ENCODE measurements at regions not wholly inside any gene's neighbourhood (a gene's known extent, or its start where the extent isn't known, plus 50 kb on each side); places are given as distances from the start of the nearest gene placed in this dataset.

DNA sequence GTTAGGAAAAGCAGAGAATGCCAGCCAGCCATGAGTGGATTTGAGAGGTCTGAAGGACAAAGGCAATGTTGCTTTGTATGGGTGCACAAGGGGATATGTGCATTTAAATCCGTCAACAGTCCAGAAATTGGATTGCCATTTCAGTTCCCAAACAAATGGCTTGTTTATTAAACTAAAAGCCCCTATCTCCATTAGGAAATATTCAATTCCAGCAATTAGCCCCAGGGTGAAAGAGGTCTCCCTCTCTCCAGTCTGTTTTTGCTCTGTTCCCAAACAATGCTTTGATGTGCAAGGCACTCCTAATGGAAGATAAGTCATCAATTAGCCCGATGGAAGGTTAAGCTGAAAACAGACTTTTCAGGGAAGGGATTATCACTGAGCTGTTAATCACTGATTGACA, 101.3 kb downstream of the C9orf152 start:
- Mint-ChIP-seq H3K36me3 (ENCODE audit: low read depth) (peaks cover 8% of the 10 kb centered on the region), H3K9me3 (no peaks in the 10 kb centered on the region), H3K27me3 (no peaks in the 10 kb centered on the region), H3K4me1 (peaks cover 7% of the 10 kb centered on the region), H3K4me3 (no peak overlapping the region), H3K27ac (no peak overlapping the region)
- ATAC-seq (replicated peaks), result no peak

DNA sequence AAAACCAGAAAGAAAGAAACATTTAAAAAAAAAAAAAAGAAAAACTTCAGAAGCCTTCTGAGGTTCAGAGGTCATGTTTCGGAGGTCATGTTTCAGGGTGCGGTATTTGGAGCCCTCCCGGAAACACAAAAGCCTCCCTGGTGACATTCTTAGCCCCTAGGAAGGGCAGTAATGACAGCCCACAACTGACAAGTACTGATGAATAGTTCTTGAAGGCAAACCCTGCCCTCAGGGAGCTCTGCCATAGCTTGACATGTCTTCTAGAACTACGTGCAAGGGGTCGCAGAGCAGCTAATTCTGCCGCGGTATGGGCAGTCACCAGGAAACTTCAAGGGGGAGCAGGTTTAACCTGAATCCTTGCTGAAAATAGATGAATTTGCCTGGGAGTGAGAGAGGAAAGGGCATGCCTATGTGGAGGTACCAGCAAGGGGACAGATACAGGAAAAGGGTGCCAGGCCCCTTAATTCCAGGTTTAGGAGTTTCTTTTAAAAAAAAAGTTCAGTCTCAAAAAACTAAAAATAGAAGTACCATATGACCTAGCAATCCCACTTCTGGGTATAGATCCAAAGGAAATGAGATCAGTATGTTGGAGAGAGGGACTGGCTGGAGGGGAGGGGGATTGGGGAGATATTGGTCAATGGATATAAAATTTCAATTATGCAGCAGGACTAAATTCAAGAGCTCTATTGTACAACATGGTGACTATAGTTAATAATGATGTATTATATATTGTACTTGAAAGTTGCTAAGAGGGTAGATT, 98.4 kb downstream of the C9orf152 start:
- Mint-ChIP-seq H3K9me3 (no peaks in the 10 kb centered on the region), H3K27ac (no peak overlapping the region), H3K4me3 (no peak overlapping the region), H3K27me3 (no peaks in the 10 kb centered on the region), H3K4me1 (no peaks in the 10 kb centered on the region), H3K36me3 (ENCODE audit: low read depth) (no peaks in the 10 kb centered on the region)
- no peak for ATAC-seq (replicated peaks)

DNA sequence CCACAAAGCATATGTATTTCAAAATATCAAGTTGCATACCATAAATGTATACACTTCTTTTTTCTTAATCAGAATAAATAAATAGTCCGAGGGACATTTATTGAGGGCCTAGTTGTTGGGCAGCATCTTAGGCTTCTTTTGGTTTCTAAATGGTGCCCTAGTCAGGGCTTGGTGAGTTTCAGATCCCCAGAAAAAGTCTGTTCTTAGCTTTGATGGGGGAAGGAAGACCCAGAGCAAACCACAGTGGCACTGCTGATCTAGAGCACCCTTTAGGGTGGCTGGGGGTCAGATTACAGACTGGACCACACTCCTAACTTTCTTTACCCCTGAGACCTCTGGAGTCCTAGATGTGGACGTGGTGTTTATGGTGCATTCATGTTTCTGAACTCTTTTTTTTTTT, 97.8 kb downstream of the C9orf152 start:
- no peak overlapping the region for H3K27ac Mint-ChIP-seq
- H3K4me1 Mint-ChIP-seq, result no peaks in the 10 kb centered on the region
- H3K36me3 Mint-ChIP-seq (ENCODE audit: low read depth), result no peaks in the 10 kb centered on the region
- H3K4me3 Mint-ChIP-seq, result no peak overlapping the region
- H3K9me3 Mint-ChIP-seq, result no peaks in the 10 kb centered on the region
- no peaks in the 10 kb centered on the region for H3K27me3 Mint-ChIP-seq
- ATAC-seq (replicated peaks), result no peak

DNA sequence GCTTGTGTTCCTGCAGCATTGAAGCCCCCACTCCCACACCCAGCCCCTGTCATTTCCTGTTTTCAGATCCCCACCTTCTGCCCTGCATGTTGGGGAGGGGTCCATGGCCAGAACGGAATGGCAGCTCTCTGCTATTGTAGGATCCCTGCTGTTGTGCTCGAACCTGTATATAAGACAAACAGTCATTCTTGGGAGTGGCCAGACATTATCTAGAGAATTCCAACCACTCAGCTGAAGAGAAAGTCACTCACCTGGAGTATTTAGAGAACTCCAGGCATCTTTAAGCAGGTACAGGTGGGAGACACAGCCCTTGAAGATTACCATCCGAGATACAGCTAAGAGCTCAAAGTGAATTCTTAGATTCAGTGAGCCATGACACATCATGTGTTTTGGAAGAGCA, 96.1 kb downstream of the C9orf152 start:
- H3K36me3 Mint-ChIP-seq (ENCODE audit: low read depth), result no peaks in the 10 kb centered on the region
- H3K4me1 Mint-ChIP-seq, result no peaks in the 10 kb centered on the region
- H3K4me3 Mint-ChIP-seq, result no peak overlapping the region
- H3K27me3 Mint-ChIP-seq, result no peaks in the 10 kb centered on the region
- no peak overlapping the region for H3K27ac Mint-ChIP-seq
- no peaks in the 10 kb centered on the region for H3K9me3 Mint-ChIP-seq
- ATAC-seq (replicated peaks), result no peak

DNA sequence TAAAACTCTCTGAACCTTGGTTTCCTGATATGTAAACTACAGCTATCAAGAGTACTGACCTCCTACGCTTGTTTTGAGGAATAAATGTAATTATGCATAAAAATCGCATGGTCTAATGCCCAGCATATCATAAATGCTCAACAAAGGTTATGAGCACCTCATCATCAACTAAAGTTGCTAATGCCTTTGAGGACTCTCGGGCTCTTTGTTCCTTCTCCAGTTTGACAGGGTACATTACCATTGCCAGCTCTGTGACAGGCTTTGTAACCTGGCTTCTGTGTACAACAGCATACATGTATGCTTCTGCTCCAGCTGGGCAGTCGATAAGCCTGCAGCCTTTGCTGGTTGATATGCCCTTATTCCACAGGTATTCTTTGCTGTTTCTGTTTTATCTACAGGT, 95.2 kb downstream of the C9orf152 start:
- H3K27ac Mint-ChIP-seq, result no peak overlapping the region
- H3K36me3 Mint-ChIP-seq (ENCODE audit: low read depth), result no peaks in the 10 kb centered on the region
- ATAC-seq (replicated peaks), result no peak
- H3K9me3 Mint-ChIP-seq, result no peaks in the 10 kb centered on the region
- no peaks in the 10 kb centered on the region for H3K4me1 Mint-ChIP-seq
- no peaks in the 10 kb centered on the region for H3K27me3 Mint-ChIP-seq
- no peak overlapping the region for H3K4me3 Mint-ChIP-seq

DNA sequence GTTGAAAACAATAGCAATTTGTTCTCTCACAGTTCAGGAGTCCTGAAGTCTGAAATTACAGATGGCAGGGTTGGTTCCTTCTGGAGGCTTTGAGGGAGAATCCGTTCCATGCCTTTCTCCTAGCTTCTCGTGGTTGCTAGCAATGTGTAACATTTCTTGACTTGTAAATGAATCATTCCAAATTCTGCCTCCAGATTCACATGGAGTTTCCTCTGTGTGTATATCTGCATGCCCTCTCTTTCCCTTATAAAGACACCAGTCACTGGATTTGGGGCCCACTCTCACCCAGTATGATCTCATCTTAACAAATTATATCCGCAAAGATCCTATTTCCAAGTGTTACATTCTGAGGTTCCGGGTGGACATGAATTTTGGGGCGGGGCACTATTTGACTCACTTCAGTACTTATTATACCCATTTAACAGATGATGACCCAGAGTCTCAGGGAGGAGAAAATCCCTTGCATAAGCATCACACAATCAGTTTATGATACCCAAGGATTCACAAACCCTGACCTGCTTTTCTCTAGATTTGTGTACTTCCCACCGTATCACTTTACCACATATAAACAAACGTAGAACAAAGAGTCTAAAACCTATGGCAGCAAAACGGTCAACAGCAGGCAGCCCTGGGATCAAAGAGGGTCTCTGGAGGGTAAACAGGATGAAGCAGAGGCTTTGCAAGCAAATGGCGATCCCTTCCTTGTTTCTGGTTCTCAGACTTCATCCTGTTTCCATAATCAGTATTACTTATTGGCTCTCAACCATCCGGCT, 93.7 kb downstream of the C9orf152 start:
- H3K27me3 Mint-ChIP-seq, result no peaks in the 10 kb centered on the region
- H3K4me1 Mint-ChIP-seq, result no peaks in the 10 kb centered on the region
- H3K4me3 Mint-ChIP-seq, result no peak overlapping the region
- H3K27ac Mint-ChIP-seq, result no peak overlapping the region
- no peak for ATAC-seq (replicated peaks)
- H3K36me3 Mint-ChIP-seq (ENCODE audit: low read depth), result no peaks in the 10 kb centered on the region
- H3K9me3 Mint-ChIP-seq, result no peaks in the 10 kb centered on the region

DNA sequence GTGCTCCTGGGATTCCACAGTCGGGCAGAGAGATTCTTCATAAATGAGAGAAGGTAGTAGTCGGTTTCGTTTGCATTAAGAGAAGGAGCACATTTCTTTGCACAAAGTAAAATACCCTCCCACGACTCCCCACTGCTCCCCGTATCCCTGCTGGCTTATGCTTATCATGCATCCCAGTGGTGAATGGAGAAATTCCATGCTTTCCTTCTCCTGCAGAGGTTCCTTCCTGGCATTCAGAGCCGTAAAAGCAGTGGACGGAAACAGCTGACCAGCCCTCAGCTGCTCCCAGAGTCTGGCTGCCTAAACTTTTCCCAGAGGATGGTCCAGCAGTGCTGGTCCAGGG, 93.1 kb downstream of the C9orf152 start:
- Mint-ChIP-seq H3K4me3 (no peak overlapping the region), H3K27ac (no peak overlapping the region), H3K36me3 (ENCODE audit: low read depth) (no peaks in the 10 kb centered on the region), H3K27me3 (no peaks in the 10 kb centered on the region), H3K4me1 (no peaks in the 10 kb centered on the region), H3K9me3 (no peaks in the 10 kb centered on the region)
- no peak for ATAC-seq (replicated peaks)

DNA sequence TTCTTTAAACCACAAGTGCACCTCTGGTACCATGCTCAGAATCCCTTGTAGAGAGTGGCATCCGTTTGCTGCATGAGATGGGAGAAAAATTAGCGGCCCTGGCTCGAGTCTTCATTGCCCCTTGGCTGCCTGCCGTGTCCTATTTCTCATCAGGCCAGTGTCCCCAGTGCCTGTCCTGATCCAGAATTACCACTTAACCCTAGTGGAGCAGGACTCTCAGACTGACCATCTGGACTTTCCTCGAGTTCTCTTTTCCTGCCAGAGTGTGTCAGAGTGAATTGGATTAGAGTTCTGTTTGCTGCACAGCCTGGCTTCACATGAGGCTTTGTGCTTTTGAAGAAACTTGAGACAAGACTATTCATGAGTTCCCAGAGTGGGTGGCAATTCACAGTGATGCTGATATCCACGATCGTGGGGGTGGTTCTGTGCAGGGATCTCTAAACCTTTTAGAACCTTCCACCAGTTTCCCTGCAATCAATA, 92.6 kb downstream of the C9orf152 start:
- Mint-ChIP-seq H3K4me1 (no peaks in the 10 kb centered on the region), H3K27ac (no peak overlapping the region), H3K9me3 (no peaks in the 10 kb centered on the region), H3K27me3 (no peaks in the 10 kb centered on the region), H3K36me3 (ENCODE audit: low read depth) (no peaks in the 10 kb centered on the region), H3K4me3 (no peak overlapping the region)
- ATAC-seq (replicated peaks), result no peak

DNA sequence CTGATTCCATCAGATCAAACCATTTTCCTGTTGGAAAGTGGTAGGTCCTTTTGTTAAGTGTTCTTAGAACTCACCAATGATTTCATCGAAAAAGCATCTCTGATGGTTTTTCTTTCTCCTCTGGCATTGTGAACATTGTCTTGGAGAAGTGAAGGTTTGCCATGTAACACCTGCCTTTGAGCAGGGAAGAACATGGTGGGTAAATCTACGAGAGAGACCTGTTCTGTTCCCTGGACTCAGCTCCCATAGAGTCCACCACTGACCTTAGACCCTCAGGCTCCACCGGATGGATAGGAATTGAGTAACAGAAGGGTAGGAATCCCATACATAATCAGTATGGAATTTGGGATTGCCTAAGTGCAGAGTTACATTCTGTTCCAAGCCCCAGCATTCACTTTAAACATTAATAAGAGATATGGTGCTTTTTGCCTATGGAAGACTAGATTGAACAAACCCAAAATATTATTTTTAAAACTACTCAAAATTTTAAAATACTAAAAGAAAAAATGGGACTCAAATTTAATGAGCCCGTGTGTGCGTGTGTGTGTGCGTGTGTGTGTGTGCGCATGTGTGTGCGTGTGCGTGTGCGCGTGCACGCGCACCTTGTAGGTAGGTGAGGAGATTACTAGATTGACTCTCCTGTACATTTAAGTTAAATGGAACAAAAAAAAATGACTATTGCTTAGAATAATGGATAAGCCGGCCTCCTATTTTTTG, 92.0 kb downstream of the C9orf152 start:
- Mint-ChIP-seq H3K9me3 (no peaks in the 10 kb centered on the region), H3K4me1 (no peaks in the 10 kb centered on the region), H3K27ac (no peak overlapping the region), H3K4me3 (no peak overlapping the region), H3K36me3 (ENCODE audit: low read depth) (no peaks in the 10 kb centered on the region), H3K27me3 (no peaks in the 10 kb centered on the region)
- no peak for ATAC-seq (replicated peaks)

DNA sequence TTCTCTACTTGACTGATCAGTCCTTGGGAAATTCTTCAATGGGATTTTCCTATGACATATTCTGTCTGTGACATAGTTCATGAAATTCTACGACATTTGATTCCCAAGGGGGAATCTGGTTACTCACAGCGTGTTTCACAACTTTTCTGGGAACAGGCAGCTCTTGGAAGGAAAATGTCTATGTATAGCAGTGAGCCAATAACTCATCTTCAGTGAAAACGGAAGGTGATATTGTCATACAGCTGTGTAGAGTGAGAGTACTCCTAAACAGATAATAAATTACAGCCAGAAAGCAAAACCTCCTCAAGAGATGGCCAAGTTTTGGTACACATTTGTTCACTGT, 91.4 kb downstream of the C9orf152 start:
- H3K9me3 Mint-ChIP-seq, result no peaks in the 10 kb centered on the region
- ATAC-seq (replicated peaks), result no peak
- no peaks in the 10 kb centered on the region for H3K4me1 Mint-ChIP-seq
- H3K27me3 Mint-ChIP-seq, result no peaks in the 10 kb centered on the region
- no peak overlapping the region for H3K4me3 Mint-ChIP-seq
- H3K27ac Mint-ChIP-seq, result no peak overlapping the region
- H3K36me3 Mint-ChIP-seq (ENCODE audit: low read depth), result no peaks in the 10 kb centered on the region

DNA sequence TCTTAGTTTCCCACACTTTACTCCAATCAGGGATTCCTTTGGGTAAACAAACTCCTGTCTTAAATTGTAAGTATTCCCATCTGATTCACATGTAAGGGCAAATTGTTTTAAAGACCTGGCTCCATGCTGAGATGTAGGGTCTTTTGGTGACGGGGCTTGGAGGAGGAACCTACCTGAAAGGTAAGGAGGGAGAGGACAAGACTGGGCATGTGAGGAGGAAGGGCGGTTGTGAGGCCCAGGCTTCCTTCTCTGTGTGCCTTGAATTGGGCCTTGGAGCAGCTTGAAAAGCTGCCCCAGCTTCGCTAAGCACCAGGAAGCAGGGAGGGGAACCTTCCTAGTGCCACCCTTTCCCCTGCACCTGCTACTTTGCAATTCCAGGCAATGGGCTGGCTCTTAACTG, 86.8 kb downstream of the C9orf152 start:
- Mint-ChIP-seq H3K4me1 (peaks cover 11% of the 10 kb centered on the region), H3K36me3 (ENCODE audit: low read depth) (no peaks in the 10 kb centered on the region), H3K9me3 (no peaks in the 10 kb centered on the region), H3K4me3 (no peak overlapping the region), H3K27ac (no peak overlapping the region), H3K27me3 (no peaks in the 10 kb centered on the region)
- no peak for ATAC-seq (replicated peaks)

DNA sequence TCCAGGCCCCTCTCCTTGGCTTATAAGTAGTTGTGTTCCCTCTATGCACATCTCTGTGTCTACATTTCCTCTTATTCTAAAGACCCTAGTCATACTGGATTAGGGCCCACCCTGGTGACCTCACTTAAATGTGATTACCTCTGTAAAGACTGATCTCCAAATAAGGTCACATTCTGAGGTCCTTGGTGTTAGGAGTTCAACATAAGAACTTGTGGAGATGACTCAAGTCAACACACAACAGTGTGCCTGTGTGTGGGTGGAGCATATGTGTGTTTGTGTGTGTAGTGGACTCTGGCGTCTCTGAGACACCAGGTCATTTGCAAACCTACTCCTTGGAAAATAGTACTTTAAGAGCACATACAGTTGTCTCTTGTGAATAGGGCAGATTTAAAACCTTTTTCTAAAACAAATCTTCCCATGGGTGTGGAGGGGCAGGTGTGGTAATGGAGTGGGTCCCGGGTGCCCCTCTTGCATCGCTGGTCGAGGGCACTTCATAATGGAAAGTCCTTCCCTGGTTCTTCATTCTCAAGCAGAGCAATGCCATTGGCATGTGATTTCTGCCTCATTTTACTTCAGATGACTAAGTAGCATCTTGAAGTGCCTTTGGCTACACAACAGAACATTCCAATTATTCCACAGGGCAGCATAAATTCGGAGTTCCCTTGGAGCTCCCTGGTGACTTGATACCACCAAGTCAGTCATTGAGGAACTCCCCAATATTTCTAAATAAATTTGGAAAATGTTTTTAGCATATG, 84.4 kb downstream of the C9orf152 start:
- Mint-ChIP-seq H3K9me3 (no peaks in the 10 kb centered on the region), H3K27me3 (no peaks in the 10 kb centered on the region), H3K36me3 (ENCODE audit: low read depth) (no peaks in the 10 kb centered on the region), H3K27ac (no peak overlapping the region), H3K4me3 (no peak overlapping the region), H3K4me1 (peaks cover 16% of the 10 kb centered on the region)
- ATAC-seq (replicated peaks), result no peak

DNA sequence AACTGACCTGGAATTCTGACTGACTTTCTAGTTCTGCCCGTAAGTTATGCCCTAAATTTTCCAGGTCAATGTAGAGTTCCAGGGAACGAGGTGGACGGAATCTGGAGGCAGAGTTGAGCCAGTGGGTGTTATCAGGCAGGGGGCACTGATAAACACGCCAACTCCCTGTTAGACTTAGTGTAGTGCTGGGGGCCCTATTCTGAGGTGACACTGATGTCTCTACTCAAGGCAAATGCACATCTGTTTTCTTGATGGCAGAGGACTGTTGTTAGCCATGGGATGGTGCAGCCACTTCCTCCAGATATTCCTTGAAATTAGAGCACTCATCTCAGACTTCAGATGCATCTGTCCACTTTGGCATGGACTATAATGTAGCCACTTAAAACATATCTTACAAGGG, 83.5 kb downstream of the C9orf152 start:
- no peaks in the 10 kb centered on the region for H3K27me3 Mint-ChIP-seq
- H3K9me3 Mint-ChIP-seq, result no peaks in the 10 kb centered on the region
- H3K27ac Mint-ChIP-seq, result no peak overlapping the region
- ATAC-seq (replicated peaks), result no peak
- no peaks in the 10 kb centered on the region for H3K36me3 Mint-ChIP-seq (ENCODE audit: low read depth)
- peaks cover 16% of the 10 kb centered on the region for H3K4me1 Mint-ChIP-seq
- H3K4me3 Mint-ChIP-seq, result no peak overlapping the region

DNA sequence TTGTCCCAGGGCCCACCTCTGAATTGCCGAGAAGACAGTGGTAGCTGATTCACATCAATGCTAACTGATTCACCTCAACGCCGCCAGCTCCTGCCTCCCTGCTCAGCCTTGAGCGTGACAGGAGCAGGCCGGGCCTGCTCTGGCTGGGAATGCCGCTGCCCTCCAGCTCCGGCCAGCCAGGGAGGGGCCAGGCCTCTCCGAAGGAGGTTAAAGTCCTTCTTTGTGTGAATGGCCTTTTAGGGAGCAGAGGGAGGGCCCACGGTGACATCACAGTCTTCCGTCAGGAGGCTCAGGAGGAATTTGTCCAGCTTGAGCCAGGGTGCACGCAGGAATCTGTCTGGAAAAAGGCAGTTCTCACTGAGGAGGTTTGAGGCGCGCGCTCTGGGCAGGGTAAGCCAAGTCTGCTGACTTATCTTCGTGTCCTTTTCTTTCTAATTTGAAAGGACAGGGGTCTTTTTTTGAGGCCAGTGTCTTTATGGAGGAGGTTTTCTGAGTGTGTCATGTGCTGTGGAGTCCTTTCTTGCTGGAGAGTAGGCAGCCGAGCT, 82.7 kb downstream of the C9orf152 start:
- H3K36me3 Mint-ChIP-seq (ENCODE audit: low read depth), result no peaks in the 10 kb centered on the region
- no peaks in the 10 kb centered on the region for H3K9me3 Mint-ChIP-seq
- H3K4me1 Mint-ChIP-seq, result peaks cover 16% of the 10 kb centered on the region
- peak overlapping the region; percentile 16 for H3K4me3 Mint-ChIP-seq
- no peak overlapping the region for H3K27ac Mint-ChIP-seq
- H3K27me3 Mint-ChIP-seq, result no peaks in the 10 kb centered on the region
- ATAC-seq (replicated peaks), result no peak

Measured in activated T-helper 17 cell treated with anti-CD3 and anti-CD28 coated beads, Interleukin-2, amount 50 U/mL, for 72 hours (primary cell).